OCI-LY3 (cell line): ENCODE measurements at regions not wholly inside any gene's neighbourhood (a gene's known extent, or its start where the extent isn't known, plus 50 kb on each side); places are given as distances from the start of the nearest gene placed in this dataset.

Source experiments
- H2AFZ ChIP-seq: fragments of 200-600, 300-600 bp; shearing (Covaris generic); 2 replicates; pipeline ENCODE4 v1.6.0; 2014; ENCODE audit warnings: antibody characterized with exemption, low read depth, low read length
- H3K27ac ChIP-seq: fragments of 200-600, 300-600 bp; sonication (generic); 2 replicates; pipeline ENCODE4 v1.5.1; 2014; ENCODE audit warnings: mild to moderate bottlenecking, low read length, moderate library complexity, mixed read lengths
- H3K27me3 ChIP-seq: fragments of 200-600, 300-600 bp; sonication (generic); 2 replicates; pipeline ENCODE4 v1.6.1; 2014; ENCODE audit warnings: low read depth, low read length, mixed read lengths
- H3K36me3 ChIP-seq: fragments of 200-600, 300-600 bp; sonication (generic); replicated peaks from 2 replicates; pipeline ENCODE3; 2014; ENCODE audit warnings: low read depth, low read length, mixed read lengths
- H3K4me1 ChIP-seq: fragments of 300-600, 200-600 bp; sonication (generic); 2 replicates; pipeline ENCODE4 v1.6.1; 2014; ENCODE audit warnings: low read length, mixed read lengths
- H3K4me2 ChIP-seq: fragments of 200-600, 300-600 bp; sonication (generic); 2 replicates; pipeline ENCODE4 v1.6.1; 2014; ENCODE audit warnings: low read length, mixed read lengths
- H3K4me3 ChIP-seq: fragments of 300-600, 200-600 bp; sonication (generic); 2 replicates; pipeline ENCODE4 v1.5.1; 2014; ENCODE audit warnings: antibody characterized with exemption, mild to moderate bottlenecking, low read length, moderate library complexity
- H3K79me2 ChIP-seq: fragments of 300-600, 200-600 bp; shearing (Covaris generic); 2 replicates; pipeline ENCODE4 v1.6.1; 2014; ENCODE audit warnings: mild to moderate bottlenecking, low read length, mixed read lengths
- H3K9ac ChIP-seq: fragments of 300-600, 200-600 bp; shearing (Covaris generic); 2 replicates; pipeline ENCODE4 v1.6.0; 2014; ENCODE audit warnings: mild to moderate bottlenecking, low read length, moderate library complexity
- H3K9me3 ChIP-seq: fragments of 200-600, 300-600 bp; shearing (Covaris generic); 2 replicates; pipeline ENCODE4 v1.6.1; 2014; ENCODE audit warnings: low read length, mixed read lengths; ENCODE audit not compliant: insufficient read depth
- H4K20me1 ChIP-seq: fragments of 200-600, 300-600 bp; sonication (generic); 2 replicates; pipeline ENCODE4 v1.6.1; 2016; ENCODE audit warnings: low read length, mixed read lengths; ENCODE audit not compliant: insufficient read depth
- CTCF ChIP-seq: fragments of 200-600, 300-600 bp; sonication (generic); IDR thresholded peaks from 2 replicates; pipeline ENCODE4 v1.5.1; 2014; ENCODE audit warnings: antibody characterized with exemption, low read length, low read depth
- EZH2phosphoT487 ChIP-seq: fragments of 200-600 bp; shearing (Covaris generic); IDR thresholded peaks from 2 replicates; pipeline ENCODE4 v1.6.1; 2018; ENCODE audit warnings: antibody characterized with exemption, mixed run types, low read depth

DNA sequence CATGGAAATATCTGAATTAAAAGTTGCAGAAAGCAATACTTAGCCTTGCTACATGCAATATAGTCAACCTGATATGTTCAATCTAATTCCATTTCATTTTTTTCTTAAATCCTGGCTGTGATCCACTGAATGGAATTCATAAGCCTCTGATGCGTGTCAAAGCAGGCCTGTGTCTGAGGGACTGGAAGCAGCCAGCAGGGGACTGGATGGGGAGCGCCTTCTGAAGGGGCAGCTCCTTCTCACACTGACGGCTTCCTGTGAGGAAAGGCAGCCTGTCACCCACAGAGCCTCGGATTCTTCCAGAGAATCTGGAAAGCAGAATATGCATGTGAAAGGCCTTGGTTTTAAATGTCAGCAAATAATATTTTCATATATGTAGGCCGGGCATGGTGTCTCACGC lies 73.5 kb downstream of the KCNF1 start:
- H3K36me3 ChIP-seq = no peaks in the 10 kb centered on the region
- no peak overlapping the region for H3K4me2 ChIP-seq
- H3K27me3 ChIP-seq = no peaks in the 10 kb centered on the region
- TF ChIP-seq EZH2phosphoT487 (no peak), CTCF (no peak)
- H3K79me2 ChIP-seq = no peaks in the 10 kb centered on the region
- H3K4me1 ChIP-seq = no peaks in the 10 kb centered on the region
- H2AFZ ChIP-seq = no peak overlapping the region
- H3K4me3 ChIP-seq = no peak overlapping the region
- no peaks in the 10 kb centered on the region for H3K9me3 ChIP-seq
- H4K20me1 ChIP-seq = no peaks in the 10 kb centered on the region
- H3K9ac ChIP-seq = no peak overlapping the region
- H3K27ac ChIP-seq = no peak overlapping the region

GRCh38 chr2:10985901-10986535 lies 74.3 kb downstream of the KCNF1 start:
- Histone ChIP-seq H4K20me1 (no peaks in the 10 kb centered on the region), H3K36me3 (no peaks in the 10 kb centered on the region), H3K4me1 (no peaks in the 10 kb centered on the region), H3K79me2 (no peaks in the 10 kb centered on the region), H3K9ac (no peak overlapping the region), H3K27ac (no peak overlapping the region), H2AFZ (no peak overlapping the region), H3K4me2 (no peak overlapping the region), H3K9me3 (no peaks in the 10 kb centered on the region), H3K4me3 (no peak overlapping the region), H3K27me3 (no peaks in the 10 kb centered on the region)
- TF ChIP-seq CTCF = no peak
- no peak for TF ChIP-seq EZH2phosphoT487

DNA sequence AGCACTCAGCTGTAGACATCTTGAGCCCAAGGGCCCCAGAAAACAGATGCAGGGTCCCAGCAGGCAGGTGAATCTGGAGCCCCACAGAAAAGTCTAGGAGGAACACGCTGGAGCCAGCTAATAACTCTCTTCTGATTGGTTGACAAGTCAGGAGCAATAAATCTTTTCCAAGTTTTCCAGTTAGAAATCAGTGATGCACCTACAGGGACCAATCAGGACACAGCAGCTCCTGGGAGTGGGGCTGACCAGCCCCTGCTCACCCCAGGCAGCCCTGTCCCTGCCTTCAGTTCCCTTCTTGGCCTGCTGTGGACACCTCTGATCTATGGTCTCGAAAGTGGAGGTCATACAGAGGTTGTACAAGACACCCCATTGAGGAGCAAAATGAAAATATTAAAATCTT lies 75.7 kb downstream of the KCNF1 start:
- H3K4me2 ChIP-seq = no peak overlapping the region
- no peak for TF ChIP-seq CTCF
- TF ChIP-seq EZH2phosphoT487 = no peak
- no peak overlapping the region for H2AFZ ChIP-seq
- no peaks in the 10 kb centered on the region for H3K27me3 ChIP-seq
- no peaks in the 10 kb centered on the region for H3K36me3 ChIP-seq
- no peaks in the 10 kb centered on the region for H3K79me2 ChIP-seq
- no peak overlapping the region for H3K27ac ChIP-seq
- H3K4me3 ChIP-seq = no peak overlapping the region
- H3K4me1 ChIP-seq = no peaks in the 10 kb centered on the region
- no peak overlapping the region for H3K9ac ChIP-seq
- H4K20me1 ChIP-seq = no peaks in the 10 kb centered on the region
- no peaks in the 10 kb centered on the region for H3K9me3 ChIP-seq

- Histone ChIP-seq H3K36me3 (no peaks in the 10 kb centered on the region), H3K27ac (no peak overlapping the region), H3K9ac (no peak overlapping the region), H3K4me3 (no peak overlapping the region), H3K4me1 (no peaks in the 10 kb centered on the region), H3K9me3 (no peaks in the 10 kb centered on the region), H3K79me2 (no peaks in the 10 kb centered on the region), H4K20me1 (no peaks in the 10 kb centered on the region), H3K27me3 (no peaks in the 10 kb centered on the region), H3K4me2 (no peak overlapping the region), H2AFZ (no peak overlapping the region)
- TF ChIP-seq CTCF = no peak
- no peak for TF ChIP-seq EZH2phosphoT487
Measured at GRCh38 chr2:10987861-10988260, 76.1 kb downstream of the KCNF1 start.
